ENCODE measurements at regions not wholly inside any gene's neighbourhood (a gene's known extent, or its start where the extent isn't known, plus 50 kb on each side); places are given as distances from the start of the nearest gene placed in this dataset.

GRCh38 chr2:57920342-57920939, 126.2 kb upstream of the VRK2 start:
- TF ChIP-seq TAF1 (IDR thresholded peaks at IDR 0.05; ENCODE audit: borderline replicate concordance, low read depth, low read length) (no peak), POLR2A (IDR thresholded peaks at IDR 0.05; ENCODE audit: low read depth, low read length) (no peak), POLR2AphosphoS5 (IDR thresholded peaks at IDR 0.05; ENCODE audit: low read depth, low read length) (no peak)
- DNase-seq (ENCODE audit: insufficient read length) (no peak), FAIRE-seq (no peak)

- no peak for FAIRE-seq
- no peak for TF ChIP-seq POLR2AphosphoS5 (IDR thresholded peaks at IDR 0.05; ENCODE audit: low read depth, low read length)
- no peak for TF ChIP-seq POLR2A (IDR thresholded peaks at IDR 0.05; ENCODE audit: low read depth, low read length)
- no peak for TF ChIP-seq TAF1 (IDR thresholded peaks at IDR 0.05; ENCODE audit: borderline replicate concordance, low read depth, low read length)
- DNase-seq (ENCODE audit: insufficient read length), result no peak
These were observed 111.9 kb upstream of the VRK2 start for GRCh38 chr2:57934659-57935058.

- no peak for DNase-seq (ENCODE audit: insufficient read length)
- FAIRE-seq, result no peak
- TF ChIP-seq POLR2A (IDR thresholded peaks at IDR 0.05; ENCODE audit: low read depth, low read length), result no peak
- TF ChIP-seq TAF1 (IDR thresholded peaks at IDR 0.05; ENCODE audit: borderline replicate concordance, low read depth, low read length), result no peak
- TF ChIP-seq POLR2AphosphoS5 (IDR thresholded peaks at IDR 0.05; ENCODE audit: low read depth, low read length), result no peak
These were observed 110.4 kb upstream of the VRK2 start for GRCh38 chr2:57936216-57936615.

GRCh38 chr2:57937456-57937855, 109.2 kb upstream of the VRK2 start:
- no peak for DNase-seq (ENCODE audit: insufficient read length)
- no peak for FAIRE-seq
- TF ChIP-seq POLR2A (IDR thresholded peaks at IDR 0.05; ENCODE audit: low read depth, low read length), result no peak
- TF ChIP-seq POLR2AphosphoS5 (IDR thresholded peaks at IDR 0.05; ENCODE audit: low read depth, low read length), result no peak
- no peak for TF ChIP-seq TAF1 (IDR thresholded peaks at IDR 0.05; ENCODE audit: borderline replicate concordance, low read depth, low read length)

GRCh38 chr2:57941816-57942215, 104.8 kb upstream of the VRK2 start:
- FAIRE-seq, result no peak
- DNase-seq (ENCODE audit: insufficient read length), result no peak
- TF ChIP-seq POLR2AphosphoS5 (IDR thresholded peaks at IDR 0.05; ENCODE audit: low read depth, low read length) (no peak), TAF1 (IDR thresholded peaks at IDR 0.05; ENCODE audit: borderline replicate concordance, low read depth, low read length) (no peak), POLR2A (IDR thresholded peaks at IDR 0.05; ENCODE audit: low read depth, low read length) (no peak)

- FAIRE-seq (no peak), DNase-seq (ENCODE audit: insufficient read length) (no peak)
- TF ChIP-seq TAF1 (IDR thresholded peaks at IDR 0.05; ENCODE audit: borderline replicate concordance, low read depth, low read length), result no peak
- TF ChIP-seq POLR2A (IDR thresholded peaks at IDR 0.05; ENCODE audit: low read depth, low read length), result no peak
- TF ChIP-seq POLR2AphosphoS5 (IDR thresholded peaks at IDR 0.05; ENCODE audit: low read depth, low read length), result no peak
These were observed 103.3 kb upstream of the VRK2 start for GRCh38 chr2:57943315-57943714.

- DNase-seq (ENCODE audit: insufficient read length) (no peak), FAIRE-seq (no peak)
These were observed 99.2 kb upstream of the VRK2 start for GRCh38 chr2:57947398-57947797.

GRCh38 chr2:57954020-57954419, 92.6 kb upstream of the VRK2 start:
- DNase-seq (ENCODE audit: insufficient read length) (no peak), FAIRE-seq (no peak)
- no peak for TF ChIP-seq TAF1 (IDR thresholded peaks at IDR 0.05; ENCODE audit: borderline replicate concordance, low read depth, low read length)
- no peak for TF ChIP-seq POLR2A (IDR thresholded peaks at IDR 0.05; ENCODE audit: low read depth, low read length)
- TF ChIP-seq POLR2AphosphoS5 (IDR thresholded peaks at IDR 0.05; ENCODE audit: low read depth, low read length), result no peak

More at GRCh38 chr2:57947398-57947797, 99.2 kb upstream of the VRK2 start:
- TF ChIP-seq POLR2AphosphoS5 (IDR thresholded peaks at IDR 0.05; ENCODE audit: low read depth, low read length) (no peak), POLR2A (IDR thresholded peaks at IDR 0.05; ENCODE audit: low read depth, low read length) (no peak), TAF1 (IDR thresholded peaks at IDR 0.05; ENCODE audit: borderline replicate concordance, low read depth, low read length) (no peak)

GRCh38 chr2:57957238-57957637, 89.4 kb upstream of the VRK2 start:
- FAIRE-seq (no peak), DNase-seq (ENCODE audit: insufficient read length) (no peak)
- TF ChIP-seq POLR2A (IDR thresholded peaks at IDR 0.05; ENCODE audit: low read depth, low read length) (no peak), POLR2AphosphoS5 (IDR thresholded peaks at IDR 0.05; ENCODE audit: low read depth, low read length) (no peak), TAF1 (IDR thresholded peaks at IDR 0.05; ENCODE audit: borderline replicate concordance, low read depth, low read length) (no peak)

- FAIRE-seq, result no peak
- no peak for TF ChIP-seq TAF1 (IDR thresholded peaks at IDR 0.05; ENCODE audit: borderline replicate concordance, low read depth, low read length)
- no peak for TF ChIP-seq POLR2AphosphoS5 (IDR thresholded peaks at IDR 0.05; ENCODE audit: low read depth, low read length)
- TF ChIP-seq POLR2A (IDR thresholded peaks at IDR 0.05; ENCODE audit: low read depth, low read length), result no peak
- DNase-seq (ENCODE audit: insufficient read length), result no peak
These were observed 87.2 kb upstream of the VRK2 start for GRCh38 chr2:57959390-57959789.

GRCh38 chr2:57962861-57963260, 83.7 kb upstream of the VRK2 start:
- FAIRE-seq, result no peak
- TF ChIP-seq POLR2A (IDR thresholded peaks at IDR 0.05; ENCODE audit: low read depth, low read length) (no peak), TAF1 (IDR thresholded peaks at IDR 0.05; ENCODE audit: borderline replicate concordance, low read depth, low read length) (no peak), POLR2AphosphoS5 (IDR thresholded peaks at IDR 0.05; ENCODE audit: low read depth, low read length) (no peak)
- DNase-seq (ENCODE audit: insufficient read length), result no peak

- no peak for FAIRE-seq
- no peak for DNase-seq (ENCODE audit: insufficient read length)
- TF ChIP-seq POLR2A (IDR thresholded peaks at IDR 0.05; ENCODE audit: low read depth, low read length) (no peak), TAF1 (IDR thresholded peaks at IDR 0.05; ENCODE audit: borderline replicate concordance, low read depth, low read length) (no peak), POLR2AphosphoS5 (IDR thresholded peaks at IDR 0.05; ENCODE audit: low read depth, low read length) (no peak)
These were observed 81.4 kb upstream of the VRK2 start for GRCh38 chr2:57965219-57965618.

All from GM12892 (cell line).